Panc1 (cell line): ENCODE measurements at regions not wholly inside any gene's neighbourhood (a gene's known extent, or its start where the extent isn't known, plus 50 kb on each side); places are given as distances from the start of the nearest gene placed in this dataset.

Source experiments
- ATAC-seq: fragments of 200-7000 bp; cut with Tn5 transposase; 2 replicates; pipeline ENCODE4 v1.9.1; 2020; ENCODE audit warnings: mild to moderate bottlenecking, moderate library complexity
- BruUV-seq: library from RNA; stranded (reverse); fragments of 400-500 nt; replicated peaks from 2 replicates; lab custom pipeline; 2021; lab: Mats Ljungman, UMichigan
- CTCF ChIA-PET: fragments of 300-600 bp; sonication (Branson Sonifier 250); formaldehyde crosslinking; loops from one replicate; lab custom pipeline; 2022; ENCODE audit warnings: antibody characterized with exemption; lab: Charles Lee
- POLR2A ChIA-PET: fragments of 300-600 bp; sonication (Branson Sonifier 250); formaldehyde crosslinking; loops from one replicate; lab custom pipeline; 2022; ENCODE audit warnings: antibody characterized with exemption; lab: Charles Lee
- DNase-seq: peaks from one replicate; pipeline ENCODE4 v3.0.0-alpha.2; 2010; ENCODE audit warnings: low read depth, low spot score
- H3K27ac ChIP-seq: 2 replicates; pipeline ENCODE4 v1.5.1; 2011; ENCODE audit warnings: mild to moderate bottlenecking, low read length, inconsistent platforms
- H3K27me3 ChIP-seq: fragments of 200-500 bp; sonication (Bioruptor generic); 2 replicates; pipeline ENCODE4 v1.6.0; 2014; ENCODE audit warnings: low read length, inconsistent platforms; ENCODE audit not compliant: control insufficient read depth, insufficient read depth
- H3K36me3 ChIP-seq: fragments of 200-500 bp; sonication (Bioruptor generic); 2 replicates; pipeline ENCODE4 v1.5.1; 2014; ENCODE audit warnings: inconsistent platforms, mild to moderate bottlenecking, low read length, moderate library complexity; ENCODE audit not compliant: control insufficient read depth, insufficient read depth
- H3K4me1 ChIP-seq: 2 replicates; pipeline ENCODE4 v1.5.1; 2011; ENCODE audit warnings: inconsistent platforms, mild to moderate bottlenecking, low read length, moderate library complexity; ENCODE audit not compliant: control insufficient read depth, insufficient read depth
- H3K4me3 ChIP-seq, 2 experiments: 2 replicates each; pipeline ENCODE4 v1.5.1; 2011 to 2012; ENCODE audit warnings: low read depth in 2 of 2, low read length in 2 of 2, mild to moderate bottlenecking in 2 of 2, inconsistent platforms in 1 of 2, moderate library complexity in 1 of 2
- H3K9me3 ChIP-seq: fragments of 200-500 bp; sonication (Bioruptor generic); 2 replicates; pipeline ENCODE4 v1.5.1; 2014; ENCODE audit warnings: low read depth, mild to moderate bottlenecking, inconsistent platforms, low read length, moderate library complexity; ENCODE audit not compliant: control insufficient read depth, insufficient read depth
- CTCF ChIP-seq: fragments of 450-650 bp; IDR thresholded peaks from 2 replicates; pipeline ENCODE4 v1.5.1; 2017; ENCODE audit warnings: mild to moderate bottlenecking
- POLR2AphosphoS5 ChIP-seq: IDR thresholded peaks from 2 replicates; pipeline ENCODE4 v1.6.1; 2012; ENCODE audit warnings: mild to moderate bottlenecking, low read depth, low read length, moderate library complexity
- REST ChIP-seq, 2 experiments: IDR thresholded peaks; 2 replicates each; pipeline ENCODE4 v1.6.1; 2011 to 2012; ENCODE audit warnings: low read depth in 2 of 2, control low read depth in 1 of 2, low read length in 1 of 2, mild to moderate bottlenecking in 1 of 2, moderate library complexity in 1 of 2; ENCODE audit not compliant: insufficient read depth in 1 of 2
- SIN3A ChIP-seq: IDR thresholded peaks from 2 replicates; pipeline ENCODE4 v1.6.1; 2012; ENCODE audit warnings: low read depth, mild to moderate bottlenecking, low read length, moderate library complexity, borderline replicate concordance; ENCODE audit not compliant: insufficient read depth
- TCF7L2 ChIP-seq: IDR thresholded peaks from 2 replicates; pipeline ENCODE4 v1.6.1; 2011; ENCODE audit warnings: mild to moderate bottlenecking, low read depth, low read length, inconsistent platforms
- in situ Hi-C: cut with HindIII; loops from 2 replicates; pipeline ENCODE4 v1.10.0; 2016; ENCODE audit warnings: low sequenced_read_pairs, low pct_unique_long_range_greater_than_20kb
- intact Hi-C: fragments of 100-400 bp; cut with micrococcal nuclease; formaldehyde crosslinking; loops from one replicate; pipeline ENCODE4 v1.10.0; 2022; ENCODE audit not compliant: unreplicated experiment

- ChIA-PET CTCF (interaction anchor here (0.6 kb wide), 1 partner anchor 546 kb away, joined by 3 read pairs; no protein-coding TSS in a partner anchor), POLR2A (no interaction called here)
- no peak overlapping the region for H3K27ac ChIP-seq
- intact Hi-C loops = no loop called here
- no peak for DNase-seq
- H3K9me3 ChIP-seq = no peaks in the 10 kb centered on the region
- H3K4me3 ChIP-seq = no peak overlapping the region
- no peak for ATAC-seq
- TF ChIP-seq POLR2AphosphoS5 (no peak), SIN3A (no peak), REST (IDR thresholded peaks at IDR 0.05; ENCODE audit: insufficient read depth in 1 of 2, low read depth in 2 of 2, low read length in 1 of 2) (no peak), TCF7L2 (no peak), CTCF (no peak)
- BruUV-seq = no TSS peak
- in situ Hi-C loops = no loop called here
- H3K36me3 ChIP-seq = no peaks in the 10 kb centered on the region
- H3K4me1 ChIP-seq = no peaks in the 10 kb centered on the region
- H3K27me3 ChIP-seq = no peaks in the 10 kb centered on the region
Observed at GRCh38 chr2:173759959-173760358, 205.2 kb downstream of the SP3 start.

GRCh38 chr2:173760553-173760952 lies 204.6 kb downstream of the SP3 start:
- no peak overlapping the region for H3K27ac ChIP-seq
- no TSS peak for BruUV-seq
- DNase-seq = no peak
- in situ Hi-C loops (no loop called here), intact Hi-C loops (no loop called here)
- H3K4me3 ChIP-seq = no peak overlapping the region
- CTCF ChIA-PET = interaction anchor here (0.6 kb wide), 1 partner anchor 545 kb away, joined by 3 read pairs; no protein-coding TSS in a partner anchor
- H3K36me3 ChIP-seq = no peaks in the 10 kb centered on the region
- no peaks in the 10 kb centered on the region for H3K4me1 ChIP-seq
- TF ChIP-seq REST (IDR thresholded peaks at IDR 0.05; ENCODE audit: insufficient read depth in 1 of 2, low read depth in 2 of 2, low read length in 1 of 2) (no peak), CTCF (no peak), TCF7L2 (no peak), SIN3A (no peak), POLR2AphosphoS5 (no peak)
- H3K27me3 ChIP-seq = no peaks in the 10 kb centered on the region
- ATAC-seq = no peak
- no peaks in the 10 kb centered on the region for H3K9me3 ChIP-seq
- POLR2A ChIA-PET = no interaction called here
